ENCODE measurements at regions not wholly inside any gene's neighbourhood (a gene's known extent, or its start where the extent isn't known, plus 50 kb on each side); places are given as distances from the start of the nearest gene placed in this dataset.
A peak's percentile ranks its signal among the peaks of the same experiment; 100 is the strongest.

GRCh38 chr4:23163647-23164436 lies 471.1 kb downstream of the GBA3 start:
- ATAC-seq = peak in 1 of 4 donors; percentile 45
- WGBS, 2 donors = 36 to 41% methylated on average over 6 of the region's 6 CpGs
- FAIRE-seq = no peak
- Histone ChIP-seq H3K4me1 (no peaks in the 10 kb centered on the region), H3K9me3 (no peaks in the 10 kb centered on the region), H3K27me3 (no peaks in the 10 kb centered on the region), H3K4me3 (no peak overlapping the region), H3K36me3 (no peaks in the 10 kb centered on the region), H3K27ac (no peak overlapping the region)
- intact Hi-C loops (cut with DNase I) = no loop called here
- TF ChIP-seq CTCF (IDR thresholded peaks at IDR 0.05) = no peak
- no peak for DNase-seq

- DNase-seq = no peak
- FAIRE-seq = no peak
- Histone ChIP-seq H3K27me3 (no peaks in the 10 kb centered on the region), H3K27ac (no peak overlapping the region), H3K36me3 (no peaks in the 10 kb centered on the region), H3K9me3 (no peaks in the 10 kb centered on the region), H3K4me1 (no peaks in the 10 kb centered on the region), H3K4me3 (no peak overlapping the region)
- TF ChIP-seq CTCF (IDR thresholded peaks at IDR 0.05) = no peak
- no peak for ATAC-seq
- intact Hi-C loops (cut with DNase I) = no loop called here
- WGBS, 2 donors = 50 to 60% methylated on average over 2 of the region's 2 CpGs
Observed at GRCh38 chr4:23162275-23162674, 469.5 kb downstream of the GBA3 start.

GRCh38 chr4:23161787-23162186 lies 469.1 kb downstream of the GBA3 start:
- Histone ChIP-seq H3K27me3 (no peaks in the 10 kb centered on the region), H3K9me3 (no peaks in the 10 kb centered on the region), H3K4me3 (no peak overlapping the region), H3K27ac (no peak overlapping the region), H3K4me1 (no peaks in the 10 kb centered on the region), H3K36me3 (no peaks in the 10 kb centered on the region)
- WGBS, 2 donors = 68 to 72% methylated on average over 3 of the region's 3 CpGs
- no peak for TF ChIP-seq CTCF (IDR thresholded peaks at IDR 0.05)
- DNase-seq (no peak), FAIRE-seq (no peak), ATAC-seq (no peak)
- intact Hi-C loops (cut with DNase I) = no loop called here

GRCh38 chr4:23153076-23153475 lies 460.3 kb downstream of the GBA3 start:
- DNase-seq (no peak), FAIRE-seq (no peak), ATAC-seq (no peak)
- intact Hi-C loops (cut with DNase I) = no loop called here
- no peaks in the 10 kb centered on the region for H3K9me3 ChIP-seq
- H3K27ac ChIP-seq = no peak overlapping the region
- no peaks in the 10 kb centered on the region for H3K36me3 ChIP-seq
- 60 to 61% methylated on average over 2 of the region's 2 CpGs for WGBS, 2 donors
- no peak for TF ChIP-seq CTCF (IDR thresholded peaks at IDR 0.05)
- no peaks in the 10 kb centered on the region for H3K4me1 ChIP-seq
- H3K27me3 ChIP-seq = no peaks in the 10 kb centered on the region
- no peak overlapping the region for H3K4me3 ChIP-seq

GRCh38 chr4:23149815-23150214 lies 457.1 kb downstream of the GBA3 start:
- FAIRE-seq (no peak), DNase-seq (no peak), ATAC-seq (no peak)
- H3K27me3 ChIP-seq = no peaks in the 10 kb centered on the region
- no peaks in the 10 kb centered on the region for H3K36me3 ChIP-seq
- H3K9me3 ChIP-seq = no peaks in the 10 kb centered on the region
- H3K4me1 ChIP-seq = no peaks in the 10 kb centered on the region
- WGBS, 2 donors = 86 to 89% methylated on average over 4 of the region's 4 CpGs
- H3K4me3 ChIP-seq = no peak overlapping the region
- intact Hi-C loops (cut with DNase I) = loop anchor here in 1 of 3 donors (5.0 kb wide), 1 partner anchor 32 kb away; no protein-coding TSS in a partner anchor
- no peak for TF ChIP-seq CTCF (IDR thresholded peaks at IDR 0.05)
- H3K27ac ChIP-seq = no peak overlapping the region

Measured in pancreas (tissue), 10 donors.